Ovary (tissue), 3 donors: ENCODE measurements at regions not wholly inside any gene's neighbourhood (a gene's known extent, or its start where the extent isn't known, plus 50 kb on each side); places are given as distances from the start of the nearest gene placed in this dataset.

Experiments
- EP300 ChIP-seq: sonication (generic); formaldehyde crosslinking; IDR thresholded peaks from one replicate; pipeline ENCODE4 v1.6.1; 2017; ENCODE audit warnings: antibody characterized with exemption
- POLR2A ChIP-seq: fragments of 450-650 bp; IDR thresholded peaks from one replicate; pipeline ENCODE4 v1.6.1; 2017; ENCODE audit warnings: antibody characterized with exemption, mild to moderate bottlenecking, moderate library complexity
- TF ChIP-seq, protein P1 (sequence below), 3 donors: fragments of 450-650 bp in 2 of 3; fragments of 200-600 bp in 1 of 3; IDR thresholded peaks; one replicate each; pipeline versions ENCODE4 v1.5.1 to v1.8.0; 2016 to 2022; ENCODE audit warnings: antibody characterized with exemption in 3 of 3, mild to moderate bottlenecking in 1 of 3
- donor health status: DM: no; HTN: no; CAD: no.

DNA sequence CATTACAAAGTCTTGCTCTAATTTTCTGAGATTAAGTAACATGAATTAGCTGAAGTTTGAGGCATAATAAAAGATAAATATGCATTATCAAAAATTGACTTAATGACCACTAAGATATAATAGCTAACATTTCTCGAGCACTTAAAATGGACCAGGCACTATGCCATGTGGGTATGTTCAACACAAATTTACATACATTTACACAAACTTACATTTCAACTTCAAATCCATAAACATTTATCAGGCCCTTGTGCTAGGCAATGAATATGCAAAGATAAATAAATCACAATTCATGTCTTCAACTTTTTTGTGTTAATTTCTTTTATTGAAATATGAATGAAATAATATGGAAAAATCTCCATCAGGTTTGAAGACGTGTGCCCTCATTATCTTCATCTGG is 108.7 kb downstream of the GAS2L3 start:
- TF ChIP-seq POLR2A (no peak), EP300 (no peak)
- TF ChIP-seq, protein P1, sequence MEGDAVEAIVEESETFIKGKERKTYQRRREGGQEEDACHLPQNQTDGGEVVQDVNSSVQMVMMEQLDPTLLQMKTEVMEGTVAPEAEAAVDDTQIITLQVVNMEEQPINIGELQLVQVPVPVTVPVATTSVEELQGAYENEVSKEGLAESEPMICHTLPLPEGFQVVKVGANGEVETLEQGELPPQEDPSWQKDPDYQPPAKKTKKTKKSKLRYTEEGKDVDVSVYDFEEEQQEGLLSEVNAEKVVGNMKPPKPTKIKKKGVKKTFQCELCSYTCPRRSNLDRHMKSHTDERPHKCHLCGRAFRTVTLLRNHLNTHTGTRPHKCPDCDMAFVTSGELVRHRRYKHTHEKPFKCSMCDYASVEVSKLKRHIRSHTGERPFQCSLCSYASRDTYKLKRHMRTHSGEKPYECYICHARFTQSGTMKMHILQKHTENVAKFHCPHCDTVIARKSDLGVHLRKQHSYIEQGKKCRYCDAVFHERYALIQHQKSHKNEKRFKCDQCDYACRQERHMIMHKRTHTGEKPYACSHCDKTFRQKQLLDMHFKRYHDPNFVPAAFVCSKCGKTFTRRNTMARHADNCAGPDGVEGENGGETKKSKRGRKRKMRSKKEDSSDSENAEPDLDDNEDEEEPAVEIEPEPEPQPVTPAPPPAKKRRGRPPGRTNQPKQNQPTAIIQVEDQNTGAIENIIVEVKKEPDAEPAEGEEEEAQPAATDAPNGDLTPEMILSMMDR (IDR thresholded peaks at IDR 0.05): no peak
